Activated naive CD8-positive, alpha-beta T cell (primary cell): ENCODE measurements at regions not wholly inside any gene's neighbourhood (a gene's known extent, or its start where the extent isn't known, plus 50 kb on each side); places are given as distances from the start of the nearest gene placed in this dataset.

Experiments used
- H3K27ac Mint-ChIP-seq: one replicate; pipeline ENCODE4 v1.8.0; 2021; ENCODE audit warnings: mixed read lengths
- H3K27me3 Mint-ChIP-seq: one replicate; pipeline ENCODE4 v1.8.0; 2021; ENCODE audit warnings: mixed read lengths
- H3K36me3 Mint-ChIP-seq: one replicate; pipeline ENCODE4 v1.8.0; 2021; ENCODE audit warnings: mixed read lengths
- H3K4me1 Mint-ChIP-seq: one replicate; pipeline ENCODE4 v1.8.0; 2021; ENCODE audit warnings: low read depth, mixed read lengths
- H3K4me3 Mint-ChIP-seq: one replicate; pipeline ENCODE4 v1.8.0; 2021; ENCODE audit warnings: mild to moderate bottlenecking, mixed read lengths
- H3K9me3 Mint-ChIP-seq: one replicate; pipeline ENCODE4 v1.8.0; 2021; ENCODE audit warnings: low read depth, mixed read lengths

- H3K4me3 Mint-ChIP-seq = no peak overlapping the region
- H3K36me3 Mint-ChIP-seq = no peaks in the 10 kb centered on the region
- no peak overlapping the region for H3K27ac Mint-ChIP-seq
- H3K9me3 Mint-ChIP-seq = no peaks in the 10 kb centered on the region
- no peaks in the 10 kb centered on the region for H3K27me3 Mint-ChIP-seq
- H3K4me1 Mint-ChIP-seq = no peaks in the 10 kb centered on the region
Measured at GRCh38 chr13:82664183-82664582, 1218.1 kb downstream of the SLITRK1 start.

- Mint-ChIP-seq H3K27me3 (no peaks in the 10 kb centered on the region), H3K9me3 (no peaks in the 10 kb centered on the region), H3K4me1 (no peaks in the 10 kb centered on the region), H3K4me3 (no peak overlapping the region), H3K36me3 (no peaks in the 10 kb centered on the region), H3K27ac (no peak overlapping the region)
Measured at GRCh38 chr13:82661126-82661525, 1221.1 kb downstream of the SLITRK1 start.

GRCh38 chr13:82658811-82659210 lies 1223.5 kb downstream of the SLITRK1 start:
- Mint-ChIP-seq H3K9me3 (peaks cover 4% of the 10 kb centered on the region), H3K4me3 (no peak overlapping the region), H3K4me1 (no peaks in the 10 kb centered on the region), H3K27me3 (no peaks in the 10 kb centered on the region), H3K27ac (no peak overlapping the region), H3K36me3 (no peaks in the 10 kb centered on the region)

- no peak overlapping the region for H3K27ac Mint-ChIP-seq
- no peaks in the 10 kb centered on the region for H3K27me3 Mint-ChIP-seq
- peaks cover 4% of the 10 kb centered on the region for H3K9me3 Mint-ChIP-seq
- no peak overlapping the region for H3K4me3 Mint-ChIP-seq
- H3K36me3 Mint-ChIP-seq = no peaks in the 10 kb centered on the region
- no peaks in the 10 kb centered on the region for H3K4me1 Mint-ChIP-seq
Measured at GRCh38 chr13:82657471-82657870, 1224.8 kb downstream of the SLITRK1 start.

GRCh38 chr13:82654861-82655855 lies 1227.1 kb downstream of the SLITRK1 start:
- peaks cover 4% of the 10 kb centered on the region for H3K9me3 Mint-ChIP-seq
- H3K36me3 Mint-ChIP-seq = no peaks in the 10 kb centered on the region
- H3K4me3 Mint-ChIP-seq = no peak overlapping the region
- H3K27me3 Mint-ChIP-seq = no peaks in the 10 kb centered on the region
- no peaks in the 10 kb centered on the region for H3K4me1 Mint-ChIP-seq
- H3K27ac Mint-ChIP-seq = no peak overlapping the region

- H3K27ac Mint-ChIP-seq = no peak overlapping the region
- H3K4me1 Mint-ChIP-seq = no peaks in the 10 kb centered on the region
- H3K27me3 Mint-ChIP-seq = no peaks in the 10 kb centered on the region
Measured at GRCh38 chr13:82654143-82654542, 1228.1 kb downstream of the SLITRK1 start.

GRCh38 chr13:82647540-82647939 lies 1234.7 kb downstream of the SLITRK1 start:
- Mint-ChIP-seq H3K4me3 (no peak overlapping the region), H3K36me3 (no peaks in the 10 kb centered on the region), H3K27me3 (no peaks in the 10 kb centered on the region), H3K27ac (no peak overlapping the region), H3K4me1 (no peaks in the 10 kb centered on the region), H3K9me3 (peaks cover 3% of the 10 kb centered on the region)

More at GRCh38 chr13:82654143-82654542, 1228.1 kb downstream of the SLITRK1 start:
- Mint-ChIP-seq H3K9me3 (peaks cover 4% of the 10 kb centered on the region), H3K4me3 (no peak overlapping the region), H3K36me3 (no peaks in the 10 kb centered on the region)

- no peak overlapping the region for H3K4me3 Mint-ChIP-seq
- H3K4me1 Mint-ChIP-seq = no peaks in the 10 kb centered on the region
- H3K27ac Mint-ChIP-seq = no peak overlapping the region
- H3K9me3 Mint-ChIP-seq = peaks cover 5% of the 10 kb centered on the region
- no peaks in the 10 kb centered on the region for H3K27me3 Mint-ChIP-seq
- H3K36me3 Mint-ChIP-seq = no peaks in the 10 kb centered on the region
Measured at GRCh38 chr13:82636119-82636518, 1246.2 kb downstream of the SLITRK1 start.

- no peaks in the 10 kb centered on the region for H3K27me3 Mint-ChIP-seq
- no peaks in the 10 kb centered on the region for H3K36me3 Mint-ChIP-seq
- H3K27ac Mint-ChIP-seq = no peak overlapping the region
- H3K4me1 Mint-ChIP-seq = no peaks in the 10 kb centered on the region
- H3K9me3 Mint-ChIP-seq = peaks cover 5% of the 10 kb centered on the region
- no peak overlapping the region for H3K4me3 Mint-ChIP-seq
Measured at GRCh38 chr13:82634946-82635345, 1247.3 kb downstream of the SLITRK1 start.

GRCh38 chr13:82627183-82627582 lies 1255.1 kb downstream of the SLITRK1 start:
- H3K4me1 Mint-ChIP-seq = no peaks in the 10 kb centered on the region
- no peaks in the 10 kb centered on the region for H3K9me3 Mint-ChIP-seq
- H3K36me3 Mint-ChIP-seq = no peaks in the 10 kb centered on the region
- H3K27ac Mint-ChIP-seq = no peak overlapping the region
- H3K4me3 Mint-ChIP-seq = no peak overlapping the region
- no peaks in the 10 kb centered on the region for H3K27me3 Mint-ChIP-seq

- no peaks in the 10 kb centered on the region for H3K4me1 Mint-ChIP-seq
- H3K9me3 Mint-ChIP-seq = no peaks in the 10 kb centered on the region
- no peaks in the 10 kb centered on the region for H3K36me3 Mint-ChIP-seq
- no peaks in the 10 kb centered on the region for H3K27me3 Mint-ChIP-seq
- no peak overlapping the region for H3K27ac Mint-ChIP-seq
- no peak overlapping the region for H3K4me3 Mint-ChIP-seq
Measured at GRCh38 chr13:82625717-82626116, 1256.6 kb downstream of the SLITRK1 start.

- H3K27ac Mint-ChIP-seq = no peak overlapping the region
- H3K9me3 Mint-ChIP-seq = peaks cover 10% of the 10 kb centered on the region
- no peaks in the 10 kb centered on the region for H3K4me1 Mint-ChIP-seq
- H3K4me3 Mint-ChIP-seq = no peak overlapping the region
- H3K36me3 Mint-ChIP-seq = no peaks in the 10 kb centered on the region
- no peaks in the 10 kb centered on the region for H3K27me3 Mint-ChIP-seq
Measured at GRCh38 chr13:82615043-82615442, 1267.2 kb downstream of the SLITRK1 start.

GRCh38 chr13:82614086-82614485 lies 1268.2 kb downstream of the SLITRK1 start:
- Mint-ChIP-seq H3K4me3 (no peak overlapping the region), H3K27me3 (no peaks in the 10 kb centered on the region), H3K9me3 (peaks cover 10% of the 10 kb centered on the region), H3K36me3 (no peaks in the 10 kb centered on the region), H3K27ac (no peak overlapping the region), H3K4me1 (no peaks in the 10 kb centered on the region)

- peaks cover 13% of the 10 kb centered on the region for H3K9me3 Mint-ChIP-seq
- no peak overlapping the region for H3K4me3 Mint-ChIP-seq
- H3K27ac Mint-ChIP-seq = no peak overlapping the region
Measured at GRCh38 chr13:82606008-82606407, 1276.3 kb downstream of the SLITRK1 start.

GRCh38 chr13:82597747-82598146 lies 1284.5 kb downstream of the SLITRK1 start:
- no peaks in the 10 kb centered on the region for H3K4me1 Mint-ChIP-seq
- H3K36me3 Mint-ChIP-seq = no peaks in the 10 kb centered on the region
- no peaks in the 10 kb centered on the region for H3K27me3 Mint-ChIP-seq
- H3K9me3 Mint-ChIP-seq = no peaks in the 10 kb centered on the region
- no peak overlapping the region for H3K4me3 Mint-ChIP-seq
- H3K27ac Mint-ChIP-seq = no peak overlapping the region

More at GRCh38 chr13:82606008-82606407, 1276.3 kb downstream of the SLITRK1 start:
- Mint-ChIP-seq H3K36me3 (no peaks in the 10 kb centered on the region), H3K4me1 (no peaks in the 10 kb centered on the region), H3K27me3 (no peaks in the 10 kb centered on the region)

- no peak overlapping the region for H3K4me3 Mint-ChIP-seq
- H3K9me3 Mint-ChIP-seq = no peaks in the 10 kb centered on the region
- H3K27ac Mint-ChIP-seq = no peak overlapping the region
- H3K36me3 Mint-ChIP-seq = no peaks in the 10 kb centered on the region
- no peaks in the 10 kb centered on the region for H3K27me3 Mint-ChIP-seq
- H3K4me1 Mint-ChIP-seq = no peaks in the 10 kb centered on the region
Measured at GRCh38 chr13:82593239-82593638, 1289.0 kb downstream of the SLITRK1 start.
